PC-9 (cell line): ENCODE measurements at regions not wholly inside any gene's neighbourhood (a gene's known extent, or its start where the extent isn't known, plus 50 kb on each side); places are given as distances from the start of the nearest gene placed in this dataset.

Source experiments
- CTCF ChIP-seq: fragments of 200-600 bp; sonication (generic); conservative IDR thresholded peaks from 2 replicates; pipeline ENCODE4 v1.6.1; 2017; ENCODE audit warnings: mixed run types, antibody characterized with exemption, mild to moderate bottlenecking, moderate library complexity
- EZH2 ChIP-seq: fragments of 200-600 bp; sonication (generic); IDR thresholded peaks from 2 replicates; pipeline ENCODE4 v1.8.0; 2017; ENCODE audit warnings: antibody characterized with exemption, low read depth

GRCh38 chr2:7983912-7984311, 697.9 kb upstream of the ID2 start:
- no peak for TF ChIP-seq CTCF
- no peak for TF ChIP-seq EZH2
